ENCODE measurements at regions not wholly inside any gene's neighbourhood (a gene's known extent, or its start where the extent isn't known, plus 50 kb on each side); places are given as distances from the start of the nearest gene placed in this dataset.

DNA sequence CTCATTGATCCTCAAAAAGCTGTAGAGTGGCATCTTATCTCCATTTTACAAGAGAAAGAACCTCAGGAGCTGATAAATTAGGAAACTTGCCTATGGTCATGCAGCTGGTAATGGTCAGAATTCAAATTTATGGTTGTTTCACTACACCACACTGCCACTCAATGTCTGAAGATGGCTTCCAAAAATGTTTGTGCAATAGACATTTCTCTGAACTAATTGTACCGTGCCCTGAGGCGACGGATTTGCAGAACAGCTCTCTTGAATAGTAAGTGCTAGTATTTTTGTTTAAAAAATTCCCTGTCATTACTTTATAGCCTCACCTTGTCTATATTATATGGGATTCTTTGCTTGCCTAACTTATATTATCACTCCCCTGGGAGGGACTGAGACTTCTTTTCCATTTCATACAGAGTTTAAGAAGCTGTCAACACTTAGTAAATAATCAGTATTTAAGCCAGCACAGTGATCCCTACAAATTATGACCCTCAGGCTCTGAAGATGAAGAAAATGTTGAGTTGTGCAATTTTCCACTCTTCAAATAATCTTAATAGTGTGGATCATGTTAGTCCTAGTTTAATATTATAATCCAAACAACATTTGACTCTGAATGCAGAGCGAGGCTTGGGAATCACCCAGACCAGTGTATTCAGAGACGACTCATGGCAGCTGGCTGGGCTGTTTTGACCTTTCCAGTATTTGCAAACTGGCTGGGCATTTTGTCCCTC, 346.6 kb downstream of the PTEN start:
- DNase-seq (ENCODE audit: low spot score) (no peak), ATAC-seq (ENCODE audit: low read depth) (no peak)
- TF ChIP-seq, protein P1, sequence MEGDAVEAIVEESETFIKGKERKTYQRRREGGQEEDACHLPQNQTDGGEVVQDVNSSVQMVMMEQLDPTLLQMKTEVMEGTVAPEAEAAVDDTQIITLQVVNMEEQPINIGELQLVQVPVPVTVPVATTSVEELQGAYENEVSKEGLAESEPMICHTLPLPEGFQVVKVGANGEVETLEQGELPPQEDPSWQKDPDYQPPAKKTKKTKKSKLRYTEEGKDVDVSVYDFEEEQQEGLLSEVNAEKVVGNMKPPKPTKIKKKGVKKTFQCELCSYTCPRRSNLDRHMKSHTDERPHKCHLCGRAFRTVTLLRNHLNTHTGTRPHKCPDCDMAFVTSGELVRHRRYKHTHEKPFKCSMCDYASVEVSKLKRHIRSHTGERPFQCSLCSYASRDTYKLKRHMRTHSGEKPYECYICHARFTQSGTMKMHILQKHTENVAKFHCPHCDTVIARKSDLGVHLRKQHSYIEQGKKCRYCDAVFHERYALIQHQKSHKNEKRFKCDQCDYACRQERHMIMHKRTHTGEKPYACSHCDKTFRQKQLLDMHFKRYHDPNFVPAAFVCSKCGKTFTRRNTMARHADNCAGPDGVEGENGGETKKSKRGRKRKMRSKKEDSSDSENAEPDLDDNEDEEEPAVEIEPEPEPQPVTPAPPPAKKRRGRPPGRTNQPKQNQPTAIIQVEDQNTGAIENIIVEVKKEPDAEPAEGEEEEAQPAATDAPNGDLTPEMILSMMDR (IDR thresholded peaks at IDR 0.05; ENCODE audit: poor library complexity, severe bottlenecking), result no peak
- H3K4me3 ChIP-seq (ENCODE audit: severe bottlenecking), result no peak overlapping the region
- no peak overlapping the region for H3K27ac ChIP-seq (ENCODE audit: poor library complexity, severe bottlenecking)
- H3K27me3 ChIP-seq (ENCODE audit: insufficient read depth, poor library complexity, severe bottlenecking), result no peaks in the 10 kb centered on the region
- no peaks in the 10 kb centered on the region for H3K36me3 ChIP-seq (ENCODE audit: low read depth)
- H3K9me3 ChIP-seq (ENCODE audit: severe bottlenecking), result no peaks in the 10 kb centered on the region
- no peaks in the 10 kb centered on the region for H3K4me1 ChIP-seq (ENCODE audit: insufficient read depth, poor library complexity, severe bottlenecking)

DNA sequence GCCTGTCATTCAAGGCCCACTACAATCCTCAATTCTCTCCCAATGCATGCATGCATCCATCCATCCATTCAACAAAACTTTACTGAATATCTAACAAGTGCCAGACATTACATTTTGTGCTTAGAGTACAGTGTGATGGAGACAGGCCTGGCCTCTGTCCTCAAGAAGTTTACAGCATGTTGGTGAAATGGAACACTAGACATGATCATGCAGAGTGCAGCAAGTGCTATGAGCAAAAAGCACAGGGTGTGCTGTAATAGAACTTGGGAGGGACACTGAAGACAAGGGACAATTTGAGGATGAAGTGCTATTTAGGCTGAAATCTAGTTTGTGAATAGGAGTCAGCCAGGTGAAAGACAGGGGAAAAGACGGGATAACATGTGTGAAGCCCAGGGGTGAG, 347.8 kb downstream of the PTEN start:
- no peak overlapping the region for H3K4me3 ChIP-seq (ENCODE audit: severe bottlenecking)
- no peak for DNase-seq (ENCODE audit: low spot score)
- H3K27ac ChIP-seq (ENCODE audit: poor library complexity, severe bottlenecking), result no peak overlapping the region
- H3K4me1 ChIP-seq (ENCODE audit: insufficient read depth, poor library complexity, severe bottlenecking), result no peaks in the 10 kb centered on the region
- no peak for ATAC-seq (ENCODE audit: low read depth)
- H3K36me3 ChIP-seq (ENCODE audit: low read depth), result no peaks in the 10 kb centered on the region
- no peaks in the 10 kb centered on the region for H3K9me3 ChIP-seq (ENCODE audit: severe bottlenecking)
- no peaks in the 10 kb centered on the region for H3K27me3 ChIP-seq (ENCODE audit: insufficient read depth, poor library complexity, severe bottlenecking)
- TF ChIP-seq, protein P1 (IDR thresholded peaks at IDR 0.05; ENCODE audit: poor library complexity, severe bottlenecking), result no peak

DNA sequence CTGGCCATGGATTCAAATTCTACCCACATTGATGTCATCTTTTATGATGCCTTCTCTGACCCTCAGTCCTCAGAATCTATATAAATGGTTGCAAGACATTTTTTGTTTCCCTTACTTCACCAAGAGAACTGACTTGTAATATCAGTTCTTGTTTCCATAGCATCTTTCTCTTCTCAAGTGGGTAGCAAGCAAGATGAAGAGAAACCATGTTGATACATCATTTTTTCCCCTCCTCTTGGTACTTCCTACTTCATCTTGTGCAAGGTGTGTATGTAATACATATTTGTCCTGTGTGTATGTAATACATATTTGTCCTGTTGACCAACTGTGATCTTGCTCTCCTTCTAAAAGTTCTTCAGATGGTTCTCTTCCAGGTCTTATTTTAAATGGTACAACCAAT, 348.6 kb downstream of the PTEN start:
- TF ChIP-seq, protein P1 (IDR thresholded peaks at IDR 0.05; ENCODE audit: poor library complexity, severe bottlenecking), result no peak
- Histone ChIP-seq H3K4me3 (ENCODE audit: severe bottlenecking) (no peak overlapping the region), H3K27ac (ENCODE audit: poor library complexity, severe bottlenecking) (no peak overlapping the region), H3K27me3 (ENCODE audit: insufficient read depth, poor library complexity, severe bottlenecking) (no peaks in the 10 kb centered on the region), H3K4me1 (ENCODE audit: insufficient read depth, poor library complexity, severe bottlenecking) (no peaks in the 10 kb centered on the region), H3K9me3 (ENCODE audit: severe bottlenecking) (no peaks in the 10 kb centered on the region), H3K36me3 (ENCODE audit: low read depth) (no peaks in the 10 kb centered on the region)
- ATAC-seq (ENCODE audit: low read depth), result no peak
- no peak for DNase-seq (ENCODE audit: low spot score)

DNA sequence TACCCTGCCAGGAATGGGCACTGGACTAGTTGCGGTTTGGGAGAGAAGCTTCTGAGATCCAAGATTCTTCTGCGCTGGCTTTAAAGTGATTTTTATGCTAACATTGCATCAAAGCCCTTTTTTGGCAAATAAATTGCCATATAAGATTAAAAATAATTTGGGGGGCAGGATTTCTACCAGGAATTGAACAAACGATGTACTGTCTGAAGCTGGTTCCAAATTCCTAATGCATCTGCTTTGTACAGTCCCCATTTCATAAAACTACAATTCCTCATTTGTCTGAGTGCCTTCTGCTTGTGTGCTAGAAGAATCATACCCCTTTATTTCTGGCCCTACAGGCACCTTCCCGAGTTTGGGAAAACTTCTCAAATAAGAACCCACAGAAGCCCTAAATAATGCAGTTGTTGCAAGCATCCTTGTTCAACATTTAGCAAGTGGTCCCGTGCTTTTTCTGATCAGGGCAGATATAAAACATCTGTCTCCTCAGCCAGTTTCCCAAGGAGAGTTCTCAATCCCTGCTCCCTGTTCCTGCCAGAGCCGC, 349.7 kb downstream of the PTEN start:
- no peak for ATAC-seq (ENCODE audit: low read depth)
- TF ChIP-seq, protein P1 (IDR thresholded peaks at IDR 0.05; ENCODE audit: poor library complexity, severe bottlenecking), result no peak
- no peaks in the 10 kb centered on the region for H3K4me1 ChIP-seq (ENCODE audit: insufficient read depth, poor library complexity, severe bottlenecking)

DNA sequence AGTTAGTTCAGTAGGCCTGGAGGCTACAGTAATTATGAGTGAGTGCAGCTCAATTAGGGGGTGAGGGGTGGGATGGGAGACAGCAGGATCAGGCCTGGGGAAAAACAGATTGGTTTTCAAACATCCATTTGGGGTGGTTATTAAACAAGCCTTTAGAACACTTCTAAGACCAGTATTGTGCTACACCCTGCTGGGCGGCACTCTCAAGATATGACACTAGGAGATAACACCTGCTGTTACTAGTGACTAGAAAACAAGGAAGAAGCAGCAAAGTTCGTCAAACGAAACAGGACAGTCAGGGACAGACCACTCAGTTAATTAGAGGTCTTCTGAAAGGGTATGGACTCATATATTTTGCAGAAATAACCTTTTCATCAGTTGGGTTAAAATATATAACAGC, 353.6 kb downstream of the PTEN start:
- Histone ChIP-seq H3K27ac (ENCODE audit: poor library complexity, severe bottlenecking) (no peak overlapping the region), H3K4me1 (ENCODE audit: insufficient read depth, poor library complexity, severe bottlenecking) (no peaks in the 10 kb centered on the region), H3K36me3 (ENCODE audit: low read depth) (no peaks in the 10 kb centered on the region), H3K27me3 (ENCODE audit: insufficient read depth, poor library complexity, severe bottlenecking) (no peaks in the 10 kb centered on the region), H3K4me3 (ENCODE audit: severe bottlenecking) (no peak overlapping the region), H3K9me3 (ENCODE audit: severe bottlenecking) (no peaks in the 10 kb centered on the region)
- TF ChIP-seq, protein P1 (IDR thresholded peaks at IDR 0.05; ENCODE audit: poor library complexity, severe bottlenecking), result no peak
- no peak for DNase-seq (ENCODE audit: low spot score)
- no peak for ATAC-seq (ENCODE audit: low read depth)

More for the DNA sequence above, 349.7 kb downstream of the PTEN start:
- Histone ChIP-seq H3K36me3 (ENCODE audit: low read depth) (no peaks in the 10 kb centered on the region), H3K27ac (ENCODE audit: poor library complexity, severe bottlenecking) (no peak overlapping the region), H3K9me3 (ENCODE audit: severe bottlenecking) (no peaks in the 10 kb centered on the region), H3K27me3 (ENCODE audit: insufficient read depth, poor library complexity, severe bottlenecking) (no peaks in the 10 kb centered on the region), H3K4me3 (ENCODE audit: severe bottlenecking) (no peak overlapping the region)
- DNase-seq (ENCODE audit: low spot score), result no peak

Data from RWPE2 (cell line).